SK-N-SH (cell line): ENCODE measurements at regions not wholly inside any gene's neighbourhood (a gene's known extent, or its start where the extent isn't known, plus 50 kb on each side); places are given as distances from the start of the nearest gene placed in this dataset.

ENCODE experiments used
- CTCF ChIA-PET: fragments of 300-600, 350-600 bp; formaldehyde crosslinking; extraction: SDS; loops from one replicate; lab custom pipeline; 2021; lab: Yijun Ruan, JAX
- POLR2A ChIA-PET: fragments of 350-600 bp; sonication (Branson Sonifier 250); formaldehyde crosslinking; extraction: SDS; loops from one replicate; lab custom pipeline; 2020; ENCODE audit warnings: antibody characterized with exemption, inconsistent platforms; lab: Yijun Ruan, JAX
- DNase-seq: peaks from one replicate; pipeline ENCODE4 v3.0.0; 2012
- H2AFZ ChIP-seq: fragments of 200-600 bp; sonication (generic); 2 replicates; pipeline ENCODE4 v1.8.1; 2016; ENCODE audit warnings: antibody characterized with exemption, mild to moderate bottlenecking, low read depth
- H3F3A ChIP-seq: fragments of 200-600 bp; sonication (generic); replicated peaks from 2 replicates; pipeline ENCODE3; 2016; ENCODE audit warnings: antibody characterized with exemption, mild to moderate bottlenecking; ENCODE audit not compliant: insufficient read depth
- H3K27ac ChIP-seq, 2 experiments: fragments of 200-500 bp in 1 of 2; fragments of 200-600 bp in 1 of 2; sonication (Bioruptor generic) in 1 of 2; sonication (generic), shearing (Covaris generic) in 1 of 2; 2 replicates each; pipeline versions ENCODE4 v1.5.1 to v1.6.1; 2014 to 2016; ENCODE audit warnings: low read depth in 2 of 2, inconsistent platforms in 1 of 2, low read length in 1 of 2, mild to moderate bottlenecking in 1 of 2, mixed read lengths in 1 of 2
- H3K27me3 ChIP-seq: fragments of 200-600 bp; sonication (generic), shearing (Covaris generic); 2 replicates; pipeline ENCODE4 v1.6.1; 2016; ENCODE audit warnings: mixed run types; ENCODE audit not compliant: insufficient read depth
- H3K36me3 ChIP-seq, 2 experiments: fragments of 200-500 bp in 1 of 2; fragments of 200-600 bp in 1 of 2; sonication (Bioruptor generic) in 1 of 2; sonication (generic) in 1 of 2; replicated peaks in 1 of 2; 2 replicates each; pipeline versions ENCODE3 to v1.5.1; 2014 to 2016; ENCODE audit warnings: low read length in 1 of 2, mild to moderate bottlenecking in 1 of 2; ENCODE audit not compliant: insufficient read depth in 2 of 2, control insufficient read depth in 1 of 2
- H3K4me1 ChIP-seq, 2 experiments: fragments of 200-500 bp in 1 of 2; fragments of 200-600 bp in 1 of 2; sonication (Bioruptor generic) in 1 of 2; sonication (generic), shearing (Covaris generic) in 1 of 2; 2 replicates each; pipeline versions ENCODE4 v1.5.1 to v1.6.1; 2014 to 2016; ENCODE audit warnings: low read depth in 1 of 2, low read length in 1 of 2, mixed run types in 1 of 2; ENCODE audit not compliant: insufficient read depth in 2 of 2, control insufficient read depth in 1 of 2
- H3K4me2 ChIP-seq: fragments of 200-600 bp; sonication (generic), shearing (Covaris generic); 2 replicates; pipeline ENCODE4 v1.6.1; 2017; ENCODE audit warnings: mixed run types
- H3K4me3 ChIP-seq, 2 experiments: fragments of 200-500 bp in 1 of 2; fragments of 200-600 bp in 1 of 2; sonication (Bioruptor generic) in 1 of 2; sonication (generic), shearing (Covaris generic) in 1 of 2; 2 replicates each; pipeline versions ENCODE4 v1.5.1 to v1.8.1; 2014 to 2016; ENCODE audit warnings: low read depth in 2 of 2, inconsistent platforms in 1 of 2, low read length in 1 of 2, mild to moderate bottlenecking in 1 of 2, mixed read lengths in 1 of 2, moderate library complexity in 1 of 2
- H3K79me2 ChIP-seq: fragments of 200-600 bp; sonication (generic); 2 replicates; pipeline ENCODE4 v1.8.1; 2017; ENCODE audit warnings: mild to moderate bottlenecking; ENCODE audit not compliant: insufficient read depth
- H3K9ac ChIP-seq: fragments of 200-600 bp; sonication (generic); 2 replicates; pipeline ENCODE4 v1.6.1; 2017; ENCODE audit warnings: mixed run types
- H3K9me2 ChIP-seq: fragments of 200-600 bp; sonication (generic); 2 replicates; pipeline ENCODE4 v1.6.1; 2017; ENCODE audit warnings: mixed run types
- H3K9me3 ChIP-seq: fragments of 200-600 bp; sonication (generic); 2 replicates; pipeline ENCODE4 v1.6.1; 2017; ENCODE audit warnings: mixed run types, mild to moderate bottlenecking, moderate library complexity
- H4K20me1 ChIP-seq: fragments of 200-600 bp; sonication (generic); 2 replicates; pipeline ENCODE4 v1.6.1; 2017; ENCODE audit warnings: mild to moderate bottlenecking, mixed run types; ENCODE audit not compliant: insufficient read depth
- EP300 ChIP-seq, 2 experiments: IDR thresholded peaks; 2 replicates each; pipeline versions ENCODE4 v1.4.0 to v1.6.1; 2012; ENCODE audit warnings: borderline replicate concordance in 1 of 2, low read depth in 1 of 2, low read length in 1 of 2
- FOSL2 ChIP-seq: IDR thresholded peaks from 2 replicates; pipeline ENCODE4 v1.4.0; 2012; ENCODE audit warnings: low read depth, mild to moderate bottlenecking, moderate library complexity, borderline replicate concordance
- FOXJ3 ChIP-seq: sonication (generic); formaldehyde crosslinking; IDR thresholded peaks from 2 replicates; pipeline ENCODE4 v1.5.1; 2020; ENCODE audit warnings: mild to moderate bottlenecking, missing genetic modification reagents
- FOXM1 ChIP-seq: IDR thresholded peaks from 2 replicates; pipeline ENCODE4 v1.4.0; 2012; ENCODE audit warnings: low read depth, mild to moderate bottlenecking
- GABPA ChIP-seq: IDR thresholded peaks from 2 replicates; pipeline ENCODE4 v1.4.0; 2012; ENCODE audit warnings: low read depth, mild to moderate bottlenecking
- JUND ChIP-seq: IDR thresholded peaks from 2 replicates; pipeline ENCODE4 v1.4.0; 2012
- MEF2A ChIP-seq: IDR thresholded peaks from 2 replicates; pipeline ENCODE4 v1.4.0; 2012; ENCODE audit warnings: low read depth, borderline replicate concordance
- MXI1 ChIP-seq: IDR thresholded peaks from 2 replicates; pipeline ENCODE4 v1.6.1; 2012; ENCODE audit warnings: mild to moderate bottlenecking, low read depth, low read length, improper control_type of control experiment
- NFIC ChIP-seq: IDR thresholded peaks from 2 replicates; pipeline ENCODE4 v1.4.0; 2012; ENCODE audit warnings: borderline replicate concordance
- NRF1 ChIP-seq: IDR thresholded peaks from 2 replicates; pipeline ENCODE4 v1.6.1; 2012; ENCODE audit warnings: low read depth, mild to moderate bottlenecking, low read length
- POLR2AphosphoS5 ChIP-seq: IDR thresholded peaks from 2 replicates; pipeline ENCODE4 v1.6.1; 2012; ENCODE audit warnings: low read depth, low read length
- RCOR1 ChIP-seq: fragments of 150-350 bp; IDR thresholded peaks from 2 replicates; pipeline ENCODE4 v1.6.1; 2017; ENCODE audit warnings: antibody characterized with exemption, low read length
- SIN3A ChIP-seq: IDR thresholded peaks from 2 replicates; pipeline ENCODE4 v1.6.1; 2012; ENCODE audit warnings: low read depth, mild to moderate bottlenecking, low read length, moderate library complexity, borderline replicate concordance
- TAF1 ChIP-seq: IDR thresholded peaks from 2 replicates; pipeline ENCODE4 v1.6.1; 2012; ENCODE audit warnings: low read depth, mild to moderate bottlenecking, low read length, moderate library complexity, borderline replicate concordance
- TEAD4 ChIP-seq: IDR thresholded peaks from 2 replicates; pipeline ENCODE4 v1.4.0; 2012; ENCODE audit warnings: mild to moderate bottlenecking, borderline replicate concordance; ENCODE audit not compliant: insufficient read depth
- YY1 ChIP-seq: IDR thresholded peaks from 2 replicates; pipeline ENCODE4 v1.4.0; 2012; ENCODE audit warnings: low read depth, mild to moderate bottlenecking
- WGBS: methylation state at CpG from one replicate; pipeline ENCODE4 v1.1.6; 2017; ENCODE audit warnings: low lambda C conversion rate; 5-methylcytosine and 5-hydroxymethylcytosine counted together
- TF ChIP-seq, protein P1 (sequence below): fragments of 150-350 bp; IDR thresholded peaks from 2 replicates; pipeline ENCODE4 v1.6.1; 2017; ENCODE audit warnings: antibody characterized with exemption, low read length, low read depth, borderline replicate concordance
- TF ChIP-seq, protein P2 (sequence below): IDR thresholded peaks from 2 replicates; pipeline ENCODE4 v1.4.0; 2012; ENCODE audit warnings: low read depth, borderline replicate concordance
- TF ChIP-seq, protein P3 (sequence below): IDR thresholded peaks from 2 replicates; pipeline ENCODE4 v1.6.1; 2012; ENCODE audit warnings: mild to moderate bottlenecking, low read depth, low read length, moderate library complexity
- TF ChIP-seq, protein P4 (sequence below): IDR thresholded peaks from 2 replicates; pipeline ENCODE4 v1.4.0; 2012; ENCODE audit warnings: low read depth, borderline replicate concordance

DNA sequence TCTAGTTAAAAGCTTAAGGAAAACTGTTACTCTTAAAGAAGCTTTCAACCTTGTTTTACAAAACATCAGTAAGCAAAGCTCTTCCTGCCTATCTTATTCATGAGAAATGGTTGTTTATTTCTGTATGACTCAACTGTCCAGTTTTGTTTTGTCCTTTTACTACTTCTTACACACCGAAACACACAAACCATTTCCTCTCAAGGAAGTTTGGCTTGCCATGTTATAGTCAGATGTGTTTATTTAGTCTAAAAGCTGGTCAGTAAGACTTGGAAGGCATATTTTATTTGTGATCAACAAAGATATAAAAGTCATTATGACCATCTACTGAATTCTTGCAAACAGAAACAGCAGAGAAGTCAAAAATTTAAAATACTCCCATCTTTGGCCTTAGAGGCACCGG lies 53.2 kb upstream of the RBSN start:
- Histone ChIP-seq H3K9me3 (no peaks in the 10 kb centered on the region), H4K20me1 (no peaks in the 10 kb centered on the region), H3K4me2 (no peak overlapping the region), H3K4me3 (no peak overlapping the region), H3K9ac (no peak overlapping the region)
- CTCF ChIA-PET, result interaction anchor here (0.8 to 1.2 kb wide), 4 partner anchors 23 to 51 kb away, joined by 3 to 5 read pairs (median 3); no protein-coding TSS in a partner anchor
- DNase-seq, result no peak
- WGBS, result 44% methylated on average over 2 of the region's 2 CpGs
- TF ChIP-seq TEAD4, result no peak
- no peak for TF ChIP-seq POLR2AphosphoS5
- no peak for TF ChIP-seq SIN3A
- TF ChIP-seq, protein P1, sequence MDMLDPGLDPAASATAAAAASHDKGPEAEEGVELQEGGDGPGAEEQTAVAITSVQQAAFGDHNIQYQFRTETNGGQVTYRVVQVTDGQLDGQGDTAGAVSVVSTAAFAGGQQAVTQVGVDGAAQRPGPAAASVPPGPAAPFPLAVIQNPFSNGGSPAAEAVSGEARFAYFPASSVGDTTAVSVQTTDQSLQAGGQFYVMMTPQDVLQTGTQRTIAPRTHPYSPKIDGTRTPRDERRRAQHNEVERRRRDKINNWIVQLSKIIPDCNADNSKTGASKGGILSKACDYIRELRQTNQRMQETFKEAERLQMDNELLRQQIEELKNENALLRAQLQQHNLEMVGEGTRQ, result no peak
- TF ChIP-seq, protein P2, sequence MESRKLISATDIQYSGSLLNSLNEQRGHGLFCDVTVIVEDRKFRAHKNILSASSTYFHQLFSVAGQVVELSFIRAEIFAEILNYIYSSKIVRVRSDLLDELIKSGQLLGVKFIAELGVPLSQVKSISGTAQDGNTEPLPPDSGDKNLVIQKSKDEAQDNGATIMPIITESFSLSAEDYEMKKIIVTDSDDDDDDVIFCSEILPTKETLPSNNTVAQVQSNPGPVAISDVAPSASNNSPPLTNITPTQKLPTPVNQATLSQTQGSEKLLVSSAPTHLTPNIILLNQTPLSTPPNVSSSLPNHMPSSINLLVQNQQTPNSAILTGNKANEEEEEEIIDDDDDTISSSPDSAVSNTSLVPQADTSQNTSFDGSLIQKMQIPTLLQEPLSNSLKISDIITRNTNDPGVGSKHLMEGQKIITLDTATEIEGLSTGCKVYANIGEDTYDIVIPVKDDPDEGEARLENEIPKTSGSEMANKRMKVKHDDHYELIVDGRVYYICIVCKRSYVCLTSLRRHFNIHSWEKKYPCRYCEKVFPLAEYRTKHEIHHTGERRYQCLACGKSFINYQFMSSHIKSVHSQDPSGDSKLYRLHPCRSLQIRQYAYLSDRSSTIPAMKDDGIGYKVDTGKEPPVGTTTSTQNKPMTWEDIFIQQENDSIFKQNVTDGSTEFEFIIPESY, result no peak
- TF ChIP-seq JUND, result no peak
- TF ChIP-seq FOSL2, result no peak
- TF ChIP-seq TAF1, result no peak
- no peak for TF ChIP-seq FOXJ3 (CRISPR knock-in tag)
- TF ChIP-seq, protein P3, sequence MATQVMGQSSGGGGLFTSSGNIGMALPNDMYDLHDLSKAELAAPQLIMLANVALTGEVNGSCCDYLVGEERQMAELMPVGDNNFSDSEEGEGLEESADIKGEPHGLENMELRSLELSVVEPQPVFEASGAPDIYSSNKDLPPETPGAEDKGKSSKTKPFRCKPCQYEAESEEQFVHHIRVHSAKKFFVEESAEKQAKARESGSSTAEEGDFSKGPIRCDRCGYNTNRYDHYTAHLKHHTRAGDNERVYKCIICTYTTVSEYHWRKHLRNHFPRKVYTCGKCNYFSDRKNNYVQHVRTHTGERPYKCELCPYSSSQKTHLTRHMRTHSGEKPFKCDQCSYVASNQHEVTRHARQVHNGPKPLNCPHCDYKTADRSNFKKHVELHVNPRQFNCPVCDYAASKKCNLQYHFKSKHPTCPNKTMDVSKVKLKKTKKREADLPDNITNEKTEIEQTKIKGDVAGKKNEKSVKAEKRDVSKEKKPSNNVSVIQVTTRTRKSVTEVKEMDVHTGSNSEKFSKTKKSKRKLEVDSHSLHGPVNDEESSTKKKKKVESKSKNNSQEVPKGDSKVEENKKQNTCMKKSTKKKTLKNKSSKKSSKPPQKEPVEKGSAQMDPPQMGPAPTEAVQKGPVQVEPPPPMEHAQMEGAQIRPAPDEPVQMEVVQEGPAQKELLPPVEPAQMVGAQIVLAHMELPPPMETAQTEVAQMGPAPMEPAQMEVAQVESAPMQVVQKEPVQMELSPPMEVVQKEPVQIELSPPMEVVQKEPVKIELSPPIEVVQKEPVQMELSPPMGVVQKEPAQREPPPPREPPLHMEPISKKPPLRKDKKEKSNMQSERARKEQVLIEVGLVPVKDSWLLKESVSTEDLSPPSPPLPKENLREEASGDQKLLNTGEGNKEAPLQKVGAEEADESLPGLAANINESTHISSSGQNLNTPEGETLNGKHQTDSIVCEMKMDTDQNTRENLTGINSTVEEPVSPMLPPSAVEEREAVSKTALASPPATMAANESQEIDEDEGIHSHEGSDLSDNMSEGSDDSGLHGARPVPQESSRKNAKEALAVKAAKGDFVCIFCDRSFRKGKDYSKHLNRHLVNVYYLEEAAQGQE, result no peak
- no peak for TF ChIP-seq YY1
- TF ChIP-seq EP300 (IDR thresholded peaks at IDR 0.05; ENCODE audit: borderline replicate concordance in 1 of 2, low read depth in 1 of 2, low read length in 1 of 2), result no peak
- TF ChIP-seq, protein P4, sequence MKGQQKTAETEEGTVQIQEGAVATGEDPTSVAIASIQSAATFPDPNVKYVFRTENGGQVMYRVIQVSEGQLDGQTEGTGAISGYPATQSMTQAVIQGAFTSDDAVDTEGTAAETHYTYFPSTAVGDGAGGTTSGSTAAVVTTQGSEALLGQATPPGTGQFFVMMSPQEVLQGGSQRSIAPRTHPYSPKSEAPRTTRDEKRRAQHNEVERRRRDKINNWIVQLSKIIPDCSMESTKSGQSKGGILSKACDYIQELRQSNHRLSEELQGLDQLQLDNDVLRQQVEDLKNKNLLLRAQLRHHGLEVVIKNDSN, result no peak
- no peak for TF ChIP-seq FOXM1
- no peak for TF ChIP-seq RCOR1
- TF ChIP-seq NFIC, result no peak
- TF ChIP-seq MXI1, result no peak
- TF ChIP-seq NRF1, result no peak
- no peak for TF ChIP-seq GABPA
- no peak for TF ChIP-seq MEF2A
- TF ChIP-seq, all 33 proteins: peak for 0
- no peaks in the 10 kb centered on the region for H3K9me2 ChIP-seq
- POLR2A ChIA-PET, result no interaction called here
- no peak overlapping the region for H2AFZ ChIP-seq
- H3K79me2 ChIP-seq, result no peaks in the 10 kb centered on the region
- H3K27me3 ChIP-seq, result peaks cover 16% of the 10 kb centered on the region; the same call in 1 of the 2 replicates
- H3F3A ChIP-seq, result no peaks in the 10 kb centered on the region
- H3K4me1 ChIP-seq, result peaks cover 0 to 3% of the 10 kb centered on the region in 2 experiments; a peak in 1 of 4 replicates
- H3K27ac ChIP-seq, result no peak overlapping the region
- no peaks in the 10 kb centered on the region for H3K36me3 ChIP-seq
